GM12874 (cell line): ENCODE measurements at regions not wholly inside any gene's neighbourhood (a gene's known extent, or its start where the extent isn't known, plus 50 kb on each side); places are given as distances from the start of the nearest gene placed in this dataset.

Experiments used
- TF ChIP-seq, protein P1 (sequence below): IDR thresholded peaks from 2 replicates; pipeline ENCODE4 v1.5.1; 2011; ENCODE audit warnings: low read depth, mild to moderate bottlenecking, control low read depth, low read length, moderate library complexity; ENCODE audit not compliant: insufficient read depth

DNA sequence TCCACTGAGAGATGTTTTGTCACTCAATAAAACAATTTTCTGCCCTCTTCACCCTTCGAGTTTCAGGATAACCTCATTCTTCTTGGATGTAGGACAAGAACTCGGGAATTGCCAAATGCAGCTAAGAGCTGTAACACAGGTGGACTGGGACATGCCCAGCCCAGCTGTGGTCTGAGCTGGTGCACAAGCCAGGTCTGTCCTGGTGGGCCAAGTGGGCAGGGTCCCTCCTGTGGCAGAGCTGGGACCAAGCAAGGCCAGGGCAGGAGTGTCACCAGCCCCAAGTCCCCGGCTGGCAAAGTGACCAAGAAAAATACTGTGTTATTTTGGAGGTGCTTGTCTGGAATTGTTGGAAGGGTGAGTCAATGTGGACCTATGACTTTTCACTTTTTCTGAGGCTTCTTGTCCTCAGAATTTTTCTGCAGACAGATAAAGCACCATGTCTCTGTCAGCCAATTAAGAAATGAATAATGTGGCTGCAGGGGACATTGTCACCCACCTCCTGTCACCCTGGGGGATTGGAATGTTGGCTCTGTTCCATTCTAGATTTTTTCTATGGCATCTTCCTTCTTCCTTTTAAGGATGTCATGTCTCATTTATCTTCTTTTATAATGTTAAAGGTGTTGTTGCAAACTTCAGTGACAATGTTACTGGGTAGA lies 645.2 kb upstream of the EPHA6 start:
- TF ChIP-seq, protein P1, sequence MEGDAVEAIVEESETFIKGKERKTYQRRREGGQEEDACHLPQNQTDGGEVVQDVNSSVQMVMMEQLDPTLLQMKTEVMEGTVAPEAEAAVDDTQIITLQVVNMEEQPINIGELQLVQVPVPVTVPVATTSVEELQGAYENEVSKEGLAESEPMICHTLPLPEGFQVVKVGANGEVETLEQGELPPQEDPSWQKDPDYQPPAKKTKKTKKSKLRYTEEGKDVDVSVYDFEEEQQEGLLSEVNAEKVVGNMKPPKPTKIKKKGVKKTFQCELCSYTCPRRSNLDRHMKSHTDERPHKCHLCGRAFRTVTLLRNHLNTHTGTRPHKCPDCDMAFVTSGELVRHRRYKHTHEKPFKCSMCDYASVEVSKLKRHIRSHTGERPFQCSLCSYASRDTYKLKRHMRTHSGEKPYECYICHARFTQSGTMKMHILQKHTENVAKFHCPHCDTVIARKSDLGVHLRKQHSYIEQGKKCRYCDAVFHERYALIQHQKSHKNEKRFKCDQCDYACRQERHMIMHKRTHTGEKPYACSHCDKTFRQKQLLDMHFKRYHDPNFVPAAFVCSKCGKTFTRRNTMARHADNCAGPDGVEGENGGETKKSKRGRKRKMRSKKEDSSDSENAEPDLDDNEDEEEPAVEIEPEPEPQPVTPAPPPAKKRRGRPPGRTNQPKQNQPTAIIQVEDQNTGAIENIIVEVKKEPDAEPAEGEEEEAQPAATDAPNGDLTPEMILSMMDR, result no peak

DNA sequence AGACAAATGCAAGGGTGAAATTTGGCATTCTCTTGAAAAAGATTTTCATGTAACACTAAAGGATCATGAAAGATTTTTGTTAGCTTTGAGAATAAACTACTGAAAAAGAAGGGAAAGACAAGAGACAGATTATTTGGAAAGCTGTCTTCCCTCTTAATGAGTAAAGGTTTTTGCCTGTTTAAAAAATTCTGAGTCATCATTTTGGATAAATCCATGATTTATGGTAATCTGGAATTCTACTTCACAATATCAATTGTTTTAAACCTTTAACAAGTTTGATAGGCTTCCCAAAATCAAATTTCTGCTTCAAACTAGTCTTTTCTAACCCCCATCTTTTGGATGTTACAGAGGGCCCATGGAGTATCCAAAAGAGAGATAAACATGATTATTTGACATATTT lies 641.5 kb upstream of the EPHA6 start:
- TF ChIP-seq, protein P1, result no peak

DNA sequence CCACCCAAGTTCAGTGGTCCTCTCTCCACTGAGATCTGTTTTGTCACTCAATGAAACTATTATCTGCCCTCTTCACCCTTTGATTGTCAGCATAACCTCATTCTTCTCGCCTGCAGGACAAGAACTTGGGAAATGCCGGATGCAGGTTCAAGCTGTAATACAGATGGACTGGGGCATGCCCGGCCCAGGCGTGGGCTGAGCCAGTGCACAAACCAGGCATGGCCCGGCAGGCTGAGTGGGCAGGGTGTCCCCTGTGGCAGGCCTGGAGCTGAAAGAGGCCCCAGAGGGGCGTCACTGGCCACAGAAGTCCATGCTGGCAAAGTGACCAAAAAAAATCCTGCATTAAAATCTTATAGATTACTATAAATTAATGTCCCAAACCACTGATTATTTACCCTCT lies 638.9 kb upstream of the EPHA6 start:
- TF ChIP-seq, protein P1, result no peak

DNA sequence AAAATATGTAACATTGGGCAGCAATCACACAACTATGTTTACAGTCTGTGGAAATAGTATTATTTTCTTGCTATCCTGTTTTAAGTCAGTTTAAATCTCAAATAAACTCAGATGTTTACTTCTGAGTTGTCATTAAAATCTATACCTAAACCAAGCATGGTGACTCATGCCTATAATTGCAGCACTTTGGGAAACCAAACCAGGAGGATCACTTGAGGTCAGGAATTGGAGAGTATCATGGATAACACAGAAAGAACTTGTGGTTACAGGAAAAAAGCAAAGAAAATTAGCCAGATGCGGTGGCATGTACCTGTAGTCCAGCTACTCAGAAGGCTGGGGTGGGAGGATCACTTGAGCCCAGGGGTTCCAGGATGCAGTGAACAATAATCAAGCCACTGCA lies 631.6 kb upstream of the EPHA6 start:
- TF ChIP-seq, protein P1, result no peak

DNA sequence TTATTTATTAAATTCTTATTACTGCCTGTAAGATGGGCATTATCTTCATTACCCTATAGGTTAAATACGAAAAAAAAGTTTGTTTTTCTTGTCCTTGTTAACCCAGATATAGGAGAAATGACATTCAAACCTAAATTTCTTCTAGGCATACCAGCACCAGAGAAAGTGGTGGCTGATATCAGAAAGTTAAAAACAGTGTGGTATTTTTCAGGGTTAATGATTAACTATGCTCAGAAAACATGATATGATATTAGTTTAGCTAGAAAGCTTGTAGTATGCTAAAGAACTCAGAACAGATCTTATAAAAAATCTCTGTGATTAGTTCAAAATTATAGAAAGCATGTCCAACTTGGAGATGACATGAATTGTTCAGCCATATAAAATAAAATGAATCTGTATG lies 630.5 kb upstream of the EPHA6 start:
- TF ChIP-seq, protein P1, result no peak

DNA sequence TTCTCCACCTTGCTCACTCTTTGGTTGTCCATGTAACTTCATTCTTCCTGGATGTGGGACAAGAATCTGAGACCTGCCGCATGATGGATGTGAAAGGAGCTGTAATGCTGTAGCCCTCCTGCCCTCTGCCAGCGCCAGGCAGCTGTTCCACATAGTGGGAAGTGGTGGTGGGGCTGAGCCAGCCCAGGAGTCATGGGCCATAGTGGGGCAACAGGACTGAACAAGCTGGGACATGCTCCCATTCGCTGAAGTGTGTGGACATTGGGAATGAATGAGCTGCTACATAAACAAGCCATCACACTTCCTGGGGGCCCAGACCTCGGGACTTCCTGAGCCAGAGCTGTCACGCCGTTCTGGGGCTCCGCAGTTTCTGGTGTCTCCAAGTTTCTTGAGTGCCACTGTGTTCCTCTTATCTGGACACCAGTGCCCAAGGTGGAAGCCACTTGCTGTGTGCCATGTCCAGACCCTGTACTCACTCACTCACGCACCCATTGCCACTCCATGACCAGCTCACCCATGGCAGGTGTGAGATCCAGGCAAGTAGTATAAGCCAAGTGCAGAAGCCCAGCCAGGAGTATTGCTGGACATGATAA lies 624.3 kb upstream of the EPHA6 start:
- TF ChIP-seq, protein P1, result no peak

DNA sequence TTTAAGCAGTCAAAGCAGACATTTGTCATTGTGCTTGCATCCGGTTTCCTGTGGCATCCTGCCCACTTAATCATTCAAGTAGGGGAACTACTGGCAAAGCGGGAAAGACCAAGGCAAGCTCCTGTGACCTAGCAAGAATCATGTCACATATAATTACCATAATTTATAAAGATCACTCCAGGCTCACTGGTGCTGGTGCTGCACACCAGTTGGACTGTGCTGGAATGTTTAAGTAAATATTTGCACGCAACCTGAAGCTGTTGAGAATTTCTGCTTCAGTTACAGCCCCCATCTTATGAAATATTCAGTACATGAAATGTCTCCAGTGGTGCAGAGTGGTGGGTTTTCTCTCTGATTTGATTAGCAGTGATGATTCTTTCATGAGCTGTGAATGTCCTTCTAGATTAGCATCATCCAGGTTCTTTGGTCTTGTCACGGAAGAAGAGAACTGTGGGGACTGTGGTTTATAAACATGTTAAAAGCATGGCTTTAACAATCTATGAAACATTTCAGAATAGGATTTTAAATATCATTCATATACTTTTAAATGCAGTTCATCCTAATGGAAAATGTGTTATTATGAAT lies 621.3 kb upstream of the EPHA6 start:
- TF ChIP-seq, protein P1, result no peak
